Spleen (tissue), 3 donors: ENCODE measurements at regions not wholly inside any gene's neighbourhood (a gene's known extent, or its start where the extent isn't known, plus 50 kb on each side); places are given as distances from the start of the nearest gene placed in this dataset.

ENCODE experiments used
- POLR2A ChIP-seq, 3 donors: fragments of 450-650 bp; IDR thresholded peaks; one replicate each; pipeline ENCODE4 v1.5.1; 2017; ENCODE audit warnings: antibody characterized with exemption in 3 of 3, mild to moderate bottlenecking in 1 of 3
- POLR2AphosphoS5 ChIP-seq, 3 donors: sonication (generic); formaldehyde crosslinking; IDR thresholded peaks; one replicate each; pipeline ENCODE4 v1.5.1; 2017; ENCODE audit warnings: antibody characterized with exemption in 3 of 3

- TF ChIP-seq POLR2A (IDR thresholded peaks at IDR 0.05), result no peak
- no peak for TF ChIP-seq POLR2AphosphoS5 (IDR thresholded peaks at IDR 0.05)
Observed at GRCh38 chr1:50278961-50279360, 144.3 kb downstream of the DMRTA2 start.
